HepG2 (cell line): ENCODE measurements at regions not wholly inside any gene's neighbourhood (a gene's known extent, or its start where the extent isn't known, plus 50 kb on each side); places are given as distances from the start of the nearest gene placed in this dataset.

Source experiments
- ARID5B ChIP-seq: IDR thresholded peaks from 2 replicates; pipeline ENCODE4 v1.4.0; 2020; ENCODE audit warnings: mild to moderate bottlenecking, missing genetic modification reagents
- CEBPG ChIP-seq: IDR thresholded peaks from 2 replicates; pipeline ENCODE4 v1.6.1; 2016
- IRF1 ChIP-seq: sonication (generic); formaldehyde crosslinking; IDR thresholded peaks from 2 replicates; pipeline ENCODE4 v1.4.0; 2020; ENCODE audit warnings: low read depth, mild to moderate bottlenecking, missing genetic modification reagents
- KDM3A ChIP-seq: IDR thresholded peaks from 2 replicates; pipeline ENCODE4 v1.6.1; 2018; ENCODE audit warnings: low read depth, missing compliant biosample characterization
- KDM5A ChIP-seq: fragments of 200-600 bp; sonication (generic); IDR thresholded peaks from 2 replicates; pipeline ENCODE4 v1.7.0; 2018; ENCODE audit warnings: antibody characterized with exemption, mild to moderate bottlenecking, low read length, borderline replicate concordance
- MBD4 ChIP-seq: IDR thresholded peaks from 2 replicates; pipeline ENCODE4 v1.6.1; 2012; ENCODE audit warnings: low read length, inconsistent platforms, borderline replicate concordance
- NR2C2 ChIP-seq: sonication (generic); formaldehyde crosslinking; IDR thresholded peaks from 2 replicates; pipeline ENCODE4 v1.4.0; 2020; ENCODE audit warnings: missing genetic modification reagents, mild to moderate bottlenecking, moderate library complexity, borderline replicate concordance
- PITX1 ChIP-seq: sonication (generic); formaldehyde crosslinking; IDR thresholded peaks from 2 replicates; pipeline ENCODE4 v1.5.1; 2020; ENCODE audit warnings: mild to moderate bottlenecking, missing genetic modification reagents
- POLR2AphosphoS2 ChIP-seq: IDR thresholded peaks from 2 replicates; pipeline ENCODE4 v1.6.1; 2011; ENCODE audit warnings: low read depth, low read length, improper control_type of control experiment
- PREB ChIP-seq: sonication (generic); formaldehyde crosslinking; IDR thresholded peaks from 2 replicates; pipeline ENCODE4 v1.4.0; 2020; ENCODE audit warnings: missing genetic modification reagents
- RAD21 ChIP-seq: fragments of 450-650 bp; formaldehyde crosslinking; IDR thresholded peaks from 2 replicates; pipeline ENCODE4 v1.5.0; 2020; ENCODE audit warnings: mild to moderate bottlenecking
- RAD51 ChIP-seq: fragments of 450-650 bp; IDR thresholded peaks from 2 replicates; pipeline ENCODE4 v1.6.1; 2016; ENCODE audit warnings: borderline replicate concordance
- RFXAP ChIP-seq: sonication (generic); formaldehyde crosslinking; IDR thresholded peaks from 2 replicates; pipeline ENCODE4 v1.4.0; 2020; ENCODE audit warnings: missing genetic modification reagents, borderline replicate concordance
- ZBTB20 ChIP-seq: sonication (generic); formaldehyde crosslinking; IDR thresholded peaks from 2 replicates; pipeline ENCODE4 v1.8.1; 2023; ENCODE audit warnings: missing genetic modification reagents, low read depth, mild to moderate bottlenecking, borderline replicate concordance
- ZNF451 ChIP-seq: sonication (generic); formaldehyde crosslinking; IDR thresholded peaks from 2 replicates; pipeline ENCODE4 v1.5.0; 2020; ENCODE audit warnings: mild to moderate bottlenecking, missing genetic modification reagents
- ZNF552 ChIP-seq: sonication (generic); formaldehyde crosslinking; IDR thresholded peaks from 2 replicates; pipeline ENCODE4 v1.9.0; 2022; ENCODE audit warnings: missing genetic modification reagents, mild to moderate bottlenecking, borderline replicate concordance
- ZNF839 ChIP-seq: sonication (generic); formaldehyde crosslinking; IDR thresholded peaks from 2 replicates; pipeline ENCODE4 v1.4.0; 2020; ENCODE audit warnings: missing genetic modification reagents, mild to moderate bottlenecking, borderline replicate concordance
- TF ChIP-seq, protein P1 (sequence below): sonication (generic); formaldehyde crosslinking; IDR thresholded peaks from 2 replicates; pipeline ENCODE4 v1.4.0; 2020; ENCODE audit warnings: missing genetic modification reagents
- TF ChIP-seq, protein P2 (sequence below): IDR thresholded peaks from 2 replicates; pipeline ENCODE4 v1.6.1; 2016; ENCODE audit warnings: mild to moderate bottlenecking

- TF ChIP-seq IRF1 (CRISPR knock-in tag) (no peak), MBD4 (no peak), RAD51 (no peak), PREB (CRISPR knock-in tag) (no peak), ZNF552 (CRISPR knock-in tag) (no peak), CEBPG (CRISPR knock-in tag) (peak; percentile 15; the same call in 1 of the 2 replicates), KDM3A (CRISPR knock-in tag) (no peak), ZBTB20 (no peak), RFXAP (CRISPR knock-in tag) (no peak), RAD21 (CRISPR knock-in tag) (peak; percentile 69), KDM5A (peak; percentile 84), ARID5B (peak; percentile 27; the same call in 1 of the 2 replicates), POLR2AphosphoS2 (no peak), ZNF839 (CRISPR knock-in tag) (no peak), ZNF451 (CRISPR knock-in tag) (no peak), PITX1 (CRISPR knock-in tag) (no peak), NR2C2 (no peak)
- TF ChIP-seq, protein P1, sequence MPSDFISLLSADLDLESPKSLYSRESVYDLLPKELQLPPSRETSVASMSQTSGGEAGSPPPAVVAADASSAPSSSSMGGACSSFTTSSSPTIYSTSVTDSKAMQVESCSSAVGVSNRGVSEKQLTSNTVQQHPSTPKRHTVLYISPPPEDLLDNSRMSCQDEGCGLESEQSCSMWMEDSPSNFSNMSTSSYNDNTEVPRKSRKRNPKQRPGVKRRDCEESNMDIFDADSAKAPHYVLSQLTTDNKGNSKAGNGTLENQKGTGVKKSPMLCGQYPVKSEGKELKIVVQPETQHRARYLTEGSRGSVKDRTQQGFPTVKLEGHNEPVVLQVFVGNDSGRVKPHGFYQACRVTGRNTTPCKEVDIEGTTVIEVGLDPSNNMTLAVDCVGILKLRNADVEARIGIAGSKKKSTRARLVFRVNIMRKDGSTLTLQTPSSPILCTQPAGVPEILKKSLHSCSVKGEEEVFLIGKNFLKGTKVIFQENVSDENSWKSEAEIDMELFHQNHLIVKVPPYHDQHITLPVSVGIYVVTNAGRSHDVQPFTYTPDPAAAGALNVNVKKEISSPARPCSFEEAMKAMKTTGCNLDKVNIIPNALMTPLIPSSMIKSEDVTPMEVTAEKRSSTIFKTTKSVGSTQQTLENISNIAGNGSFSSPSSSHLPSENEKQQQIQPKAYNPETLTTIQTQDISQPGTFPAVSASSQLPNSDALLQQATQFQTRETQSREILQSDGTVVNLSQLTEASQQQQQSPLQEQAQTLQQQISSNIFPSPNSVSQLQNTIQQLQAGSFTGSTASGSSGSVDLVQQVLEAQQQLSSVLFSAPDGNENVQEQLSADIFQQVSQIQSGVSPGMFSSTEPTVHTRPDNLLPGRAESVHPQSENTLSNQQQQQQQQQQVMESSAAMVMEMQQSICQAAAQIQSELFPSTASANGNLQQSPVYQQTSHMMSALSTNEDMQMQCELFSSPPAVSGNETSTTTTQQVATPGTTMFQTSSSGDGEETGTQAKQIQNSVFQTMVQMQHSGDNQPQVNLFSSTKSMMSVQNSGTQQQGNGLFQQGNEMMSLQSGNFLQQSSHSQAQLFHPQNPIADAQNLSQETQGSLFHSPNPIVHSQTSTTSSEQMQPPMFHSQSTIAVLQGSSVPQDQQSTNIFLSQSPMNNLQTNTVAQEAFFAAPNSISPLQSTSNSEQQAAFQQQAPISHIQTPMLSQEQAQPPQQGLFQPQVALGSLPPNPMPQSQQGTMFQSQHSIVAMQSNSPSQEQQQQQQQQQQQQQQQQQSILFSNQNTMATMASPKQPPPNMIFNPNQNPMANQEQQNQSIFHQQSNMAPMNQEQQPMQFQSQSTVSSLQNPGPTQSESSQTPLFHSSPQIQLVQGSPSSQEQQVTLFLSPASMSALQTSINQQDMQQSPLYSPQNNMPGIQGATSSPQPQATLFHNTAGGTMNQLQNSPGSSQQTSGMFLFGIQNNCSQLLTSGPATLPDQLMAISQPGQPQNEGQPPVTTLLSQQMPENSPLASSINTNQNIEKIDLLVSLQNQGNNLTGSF (CRISPR knock-in tag), result no peak
- TF ChIP-seq, protein P2, sequence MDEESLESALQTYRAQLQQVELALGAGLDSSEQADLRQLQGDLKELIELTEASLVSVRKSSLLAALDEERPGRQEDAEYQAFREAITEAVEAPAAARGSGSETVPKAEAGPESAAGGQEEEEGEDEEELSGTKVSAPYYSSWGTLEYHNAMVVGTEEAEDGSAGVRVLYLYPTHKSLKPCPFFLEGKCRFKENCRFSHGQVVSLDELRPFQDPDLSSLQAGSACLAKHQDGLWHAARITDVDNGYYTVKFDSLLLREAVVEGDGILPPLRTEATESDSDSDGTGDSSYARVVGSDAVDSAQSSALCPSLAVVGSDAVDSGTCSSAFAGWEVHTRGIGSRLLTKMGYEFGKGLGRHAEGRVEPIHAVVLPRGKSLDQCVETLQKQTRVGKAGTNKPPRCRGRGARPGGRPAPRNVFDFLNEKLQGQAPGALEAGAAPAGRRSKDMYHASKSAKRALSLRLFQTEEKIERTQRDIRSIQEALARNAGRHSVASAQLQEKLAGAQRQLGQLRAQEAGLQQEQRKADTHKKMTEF (CRISPR knock-in tag), result no peak
These were observed 141.3 kb upstream of the CCDC54 start (continued) for GRCh38 chr3:107235928-107236315.
